ENCODE measurements at regions not wholly inside any gene's neighbourhood (a gene's known extent, or its start where the extent isn't known, plus 50 kb on each side); places are given as distances from the start of the nearest gene placed in this dataset.

DNA sequence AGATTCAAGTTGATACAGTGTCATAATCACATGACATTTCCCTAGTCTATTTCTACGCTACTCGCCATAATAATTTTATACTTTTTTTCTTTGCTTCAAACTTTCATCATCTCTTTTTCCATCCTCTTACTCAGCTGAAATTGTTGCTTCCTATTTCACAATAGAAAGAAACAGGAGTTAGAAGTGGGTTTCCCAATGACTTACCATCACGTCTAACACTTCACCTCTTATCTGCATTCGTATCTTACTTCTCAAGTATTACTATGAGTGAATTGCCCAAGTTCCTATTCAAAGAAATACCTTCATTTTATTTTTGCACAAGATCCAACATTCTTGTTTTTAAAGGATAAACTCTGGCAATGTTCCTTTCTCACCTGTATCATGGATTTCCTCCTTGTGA lies 1539.9 kb downstream of the SI start:
- TF ChIP-seq CTCF (IDR thresholded peaks at IDR 0.05; ENCODE audit: insufficient read depth, low read depth, low read length): no peak
- H3K4me3 ChIP-seq (ENCODE audit: low read depth, low read length): no peak overlapping the region
- no peak for DNase-seq (ENCODE audit: low read depth)

DNA sequence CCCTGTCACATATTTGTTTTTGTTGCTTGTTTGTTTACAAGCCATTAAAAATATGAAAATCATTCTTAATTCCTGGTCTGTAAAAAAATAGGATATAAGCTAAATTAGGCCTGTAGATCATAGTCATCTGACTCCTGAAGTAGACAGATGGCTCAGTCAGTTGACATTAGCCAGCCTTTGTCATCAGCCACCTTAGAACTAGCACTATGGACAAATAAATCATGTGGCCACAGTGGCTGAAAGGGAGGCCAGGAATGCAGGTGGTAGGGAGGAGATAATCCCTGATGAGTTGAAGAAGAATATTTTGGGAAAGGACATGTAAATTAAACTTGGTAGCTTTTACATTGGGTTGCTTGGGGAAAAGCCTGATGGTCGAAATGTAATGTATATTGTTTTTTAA lies 1544.9 kb downstream of the SI start:
- no peak for TF ChIP-seq CTCF (IDR thresholded peaks at IDR 0.05; ENCODE audit: insufficient read depth, low read depth, low read length)
- H3K4me3 ChIP-seq (ENCODE audit: low read depth, low read length): no peak overlapping the region
- no peak for DNase-seq (ENCODE audit: low read depth)

DNA sequence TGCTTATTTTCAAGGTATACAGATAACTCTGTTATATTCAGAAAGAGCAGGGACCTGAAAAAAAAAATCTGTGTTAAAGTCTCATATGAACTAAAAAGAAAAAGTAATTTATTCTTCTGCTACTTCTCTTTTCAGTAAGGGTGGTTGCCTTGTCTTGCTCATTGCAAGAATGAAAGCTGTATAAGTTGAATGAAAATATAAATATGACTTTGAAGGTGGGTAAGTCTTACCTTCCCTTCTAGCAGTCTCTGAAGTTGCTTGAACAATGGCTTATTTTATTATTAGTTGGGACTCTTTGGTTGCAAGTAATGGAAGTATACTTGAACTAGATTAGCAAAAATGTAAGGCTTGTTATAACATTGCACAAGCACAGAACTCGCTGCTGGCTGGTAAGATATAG lies 1554.9 kb downstream of the SI start:
- no peak for DNase-seq (ENCODE audit: low read depth)
- H3K4me3 ChIP-seq (ENCODE audit: low read depth, low read length): no peak overlapping the region
- no peak for TF ChIP-seq CTCF (IDR thresholded peaks at IDR 0.05; ENCODE audit: insufficient read depth, low read depth, low read length)

DNA sequence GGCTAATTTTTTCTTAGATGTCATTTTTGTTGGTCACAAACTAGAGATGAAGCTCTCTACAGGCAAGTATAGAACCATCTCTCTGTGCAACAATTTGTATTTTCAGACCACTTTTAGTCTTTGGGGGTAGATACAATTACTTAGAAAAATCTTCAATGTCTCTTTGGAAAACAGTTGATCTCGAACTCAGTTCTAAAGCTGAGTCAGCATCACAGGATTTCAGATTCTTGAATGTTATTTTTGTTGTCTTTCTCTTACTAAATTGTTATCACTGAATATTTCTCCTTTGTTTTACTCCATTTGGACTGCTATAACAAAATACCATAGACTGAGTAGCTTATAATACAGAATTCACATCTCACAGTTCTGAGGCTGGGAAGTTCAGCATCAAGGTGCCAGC lies 1557.0 kb downstream of the SI start:
- DNase-seq (ENCODE audit: low read depth): no peak
- TF ChIP-seq CTCF (IDR thresholded peaks at IDR 0.05; ENCODE audit: insufficient read depth, low read depth, low read length): no peak
- H3K4me3 ChIP-seq (ENCODE audit: low read depth, low read length): no peak overlapping the region

- no peak for TF ChIP-seq CTCF (IDR thresholded peaks at IDR 0.05; ENCODE audit: insufficient read depth, low read depth, low read length)
- H3K4me3 ChIP-seq (ENCODE audit: low read depth, low read length): no peak overlapping the region
- no peak for DNase-seq (ENCODE audit: low read depth)
Observed at GRCh38 chr3:163518065-163518464, 1560.2 kb downstream of the SI start.

- TF ChIP-seq CTCF (IDR thresholded peaks at IDR 0.05; ENCODE audit: insufficient read depth, low read depth, low read length): no peak
- no peak for DNase-seq (ENCODE audit: low read depth)
- no peak overlapping the region for H3K4me3 ChIP-seq (ENCODE audit: low read depth, low read length)
Observed at GRCh38 chr3:163513149-163513657, 1565.1 kb downstream of the SI start.

DNA sequence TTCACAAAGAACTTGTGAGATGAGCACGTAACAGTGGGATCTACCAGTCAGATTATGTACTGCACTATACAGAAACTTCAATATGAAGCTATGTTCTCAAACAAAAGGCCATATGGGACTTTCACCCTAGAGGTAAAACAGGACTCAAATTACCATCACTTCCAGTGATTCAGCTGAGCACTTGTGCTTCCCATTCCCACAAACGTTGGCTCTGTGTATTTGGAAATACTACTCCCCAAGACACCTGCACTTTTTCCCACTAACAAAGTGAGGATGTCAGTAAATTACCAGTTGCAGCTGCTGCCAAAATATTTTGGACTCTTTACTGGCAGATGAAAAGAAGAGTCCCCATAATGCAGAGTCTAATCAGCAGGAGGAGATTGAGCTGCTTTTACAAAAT lies 1570.1 kb downstream of the SI start:
- DNase-seq (ENCODE audit: low read depth): no peak
- TF ChIP-seq CTCF (IDR thresholded peaks at IDR 0.05; ENCODE audit: insufficient read depth, low read depth, low read length): no peak
- H3K4me3 ChIP-seq (ENCODE audit: low read depth, low read length): no peak overlapping the region
